ENCODE measurements at regions not wholly inside any gene's neighbourhood (a gene's known extent, or its start where the extent isn't known, plus 50 kb on each side); places are given as distances from the start of the nearest gene placed in this dataset.

DNA sequence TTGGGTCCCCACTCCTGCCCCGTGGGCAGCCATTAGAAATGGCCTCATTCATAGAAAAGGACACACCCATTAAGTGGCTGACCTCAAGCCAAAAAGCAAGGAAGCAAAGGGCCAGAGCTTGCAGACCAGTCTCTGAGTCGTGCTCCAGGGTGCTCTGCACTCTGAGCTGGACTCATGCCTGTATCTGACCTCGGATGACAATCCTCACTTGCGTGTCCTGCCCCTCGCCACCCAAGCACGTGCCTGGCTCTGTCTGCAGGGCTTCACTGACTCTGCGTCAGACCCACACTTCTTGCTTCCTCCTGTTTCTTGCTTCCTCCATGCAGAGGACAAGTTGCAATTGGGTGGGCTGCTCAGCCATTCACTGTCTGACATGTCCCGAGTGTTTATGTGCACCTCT, 138.8 kb downstream of the OAT start:
- H3K36me3 ChIP-seq, result no peaks in the 10 kb centered on the region
- no peak overlapping the region for H3K4me3 ChIP-seq
- H3K9me3 ChIP-seq, result no peaks in the 10 kb centered on the region
- no peak overlapping the region for H3K27ac ChIP-seq
- no peaks in the 10 kb centered on the region for H3K27me3 ChIP-seq
- H3K4me1 ChIP-seq, result no peaks in the 10 kb centered on the region
- no peak for DNase-seq (ENCODE audit: extremely low spot score in 2 of 2)
- TF ChIP-seq POLR2A (IDR thresholded peaks at IDR 0.05) (no peak), POLR2AphosphoS5 (IDR thresholded peaks at IDR 0.05; ENCODE audit: insufficient read depth in 1 of 2, low read depth in 1 of 2) (no peak)
- TF ChIP-seq, protein P1, sequence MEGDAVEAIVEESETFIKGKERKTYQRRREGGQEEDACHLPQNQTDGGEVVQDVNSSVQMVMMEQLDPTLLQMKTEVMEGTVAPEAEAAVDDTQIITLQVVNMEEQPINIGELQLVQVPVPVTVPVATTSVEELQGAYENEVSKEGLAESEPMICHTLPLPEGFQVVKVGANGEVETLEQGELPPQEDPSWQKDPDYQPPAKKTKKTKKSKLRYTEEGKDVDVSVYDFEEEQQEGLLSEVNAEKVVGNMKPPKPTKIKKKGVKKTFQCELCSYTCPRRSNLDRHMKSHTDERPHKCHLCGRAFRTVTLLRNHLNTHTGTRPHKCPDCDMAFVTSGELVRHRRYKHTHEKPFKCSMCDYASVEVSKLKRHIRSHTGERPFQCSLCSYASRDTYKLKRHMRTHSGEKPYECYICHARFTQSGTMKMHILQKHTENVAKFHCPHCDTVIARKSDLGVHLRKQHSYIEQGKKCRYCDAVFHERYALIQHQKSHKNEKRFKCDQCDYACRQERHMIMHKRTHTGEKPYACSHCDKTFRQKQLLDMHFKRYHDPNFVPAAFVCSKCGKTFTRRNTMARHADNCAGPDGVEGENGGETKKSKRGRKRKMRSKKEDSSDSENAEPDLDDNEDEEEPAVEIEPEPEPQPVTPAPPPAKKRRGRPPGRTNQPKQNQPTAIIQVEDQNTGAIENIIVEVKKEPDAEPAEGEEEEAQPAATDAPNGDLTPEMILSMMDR (IDR thresholded peaks at IDR 0.05), result no peak
- intact Hi-C loops (cut with DNase I), result no loop called here

DNA sequence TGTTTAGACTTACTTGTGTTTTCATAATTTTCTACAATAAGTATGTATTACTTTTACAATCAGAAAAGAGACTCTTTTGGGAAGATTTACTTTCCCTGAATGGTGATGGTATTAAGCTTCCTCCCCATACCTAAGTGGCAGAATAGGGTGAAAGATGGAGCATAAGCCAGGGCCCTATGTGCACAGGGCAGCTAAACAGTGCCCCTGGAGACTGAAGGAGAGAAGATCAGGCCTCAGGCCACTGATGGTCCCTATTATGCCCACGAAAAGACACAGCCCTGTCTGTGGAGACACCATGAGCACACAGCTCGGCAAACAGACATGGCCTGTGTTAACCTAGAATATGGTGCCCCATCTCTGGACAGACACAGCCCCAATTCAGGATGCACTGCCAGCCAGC, 139.4 kb downstream of the OAT start:
- no peaks in the 10 kb centered on the region for H3K4me1 ChIP-seq
- H3K4me3 ChIP-seq, result no peak overlapping the region
- H3K36me3 ChIP-seq, result no peaks in the 10 kb centered on the region
- TF ChIP-seq POLR2AphosphoS5 (IDR thresholded peaks at IDR 0.05; ENCODE audit: insufficient read depth in 1 of 2, low read depth in 1 of 2), result no peak
- TF ChIP-seq, protein P1 (IDR thresholded peaks at IDR 0.05), result no peak
- no peak for TF ChIP-seq POLR2A (IDR thresholded peaks at IDR 0.05)
- DNase-seq (ENCODE audit: extremely low spot score in 2 of 2), result no peak
- no peak overlapping the region for H3K27ac ChIP-seq
- H3K27me3 ChIP-seq, result no peaks in the 10 kb centered on the region
- no peaks in the 10 kb centered on the region for H3K9me3 ChIP-seq
- intact Hi-C loops (cut with DNase I), result no loop called here

GRCh38 chr10:124278356-124278755, 140.4 kb downstream of the OAT start:
- no peak overlapping the region for H3K4me3 ChIP-seq
- intact Hi-C loops (cut with DNase I), result no loop called here
- H3K9me3 ChIP-seq, result peaks cover under 1% of the 10 kb centered on the region

DNA sequence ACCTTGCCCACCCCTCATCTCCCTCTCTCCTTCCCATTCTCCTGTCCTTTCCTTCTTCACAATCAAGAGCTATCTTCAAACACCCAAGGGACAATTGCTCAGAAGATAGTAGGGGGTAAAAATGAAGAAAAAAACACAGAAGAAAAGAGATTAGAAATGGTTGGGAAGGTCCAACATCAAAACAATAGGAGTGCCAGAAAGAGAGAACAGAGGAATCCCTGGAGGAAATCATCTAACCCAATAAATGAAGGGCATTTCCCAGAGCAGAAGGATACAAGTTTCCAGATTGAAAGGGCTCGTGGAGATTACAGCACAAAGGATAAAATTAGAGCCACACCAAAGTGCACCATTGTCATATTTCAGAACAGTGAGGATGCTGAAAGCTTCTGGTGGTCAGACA, 145.6 kb downstream of the OAT start:
- Histone ChIP-seq H3K27me3 (no peaks in the 10 kb centered on the region), H3K36me3 (no peaks in the 10 kb centered on the region), H3K4me1 (no peaks in the 10 kb centered on the region), H3K27ac (no peak overlapping the region), H3K4me3 (no peak overlapping the region), H3K9me3 (peaks cover 14% of the 10 kb centered on the region)
- TF ChIP-seq POLR2A (IDR thresholded peaks at IDR 0.05) (no peak), POLR2AphosphoS5 (IDR thresholded peaks at IDR 0.05; ENCODE audit: insufficient read depth in 1 of 2, low read depth in 1 of 2) (no peak)
- TF ChIP-seq, protein P1 (IDR thresholded peaks at IDR 0.05), result no peak
- no peak for DNase-seq (ENCODE audit: extremely low spot score in 2 of 2)
- intact Hi-C loops (cut with DNase I), result no loop called here

More at GRCh38 chr10:124278356-124278755, 140.4 kb downstream of the OAT start:
- H3K36me3 ChIP-seq, result no peaks in the 10 kb centered on the region
- TF ChIP-seq, protein P1 (IDR thresholded peaks at IDR 0.05), result no peak
- TF ChIP-seq POLR2A (IDR thresholded peaks at IDR 0.05) (no peak), POLR2AphosphoS5 (IDR thresholded peaks at IDR 0.05; ENCODE audit: insufficient read depth in 1 of 2, low read depth in 1 of 2) (no peak)
- H3K27ac ChIP-seq, result no peak overlapping the region
- H3K27me3 ChIP-seq, result no peaks in the 10 kb centered on the region
- no peaks in the 10 kb centered on the region for H3K4me1 ChIP-seq
- no peak for DNase-seq (ENCODE audit: extremely low spot score in 2 of 2)

DNA sequence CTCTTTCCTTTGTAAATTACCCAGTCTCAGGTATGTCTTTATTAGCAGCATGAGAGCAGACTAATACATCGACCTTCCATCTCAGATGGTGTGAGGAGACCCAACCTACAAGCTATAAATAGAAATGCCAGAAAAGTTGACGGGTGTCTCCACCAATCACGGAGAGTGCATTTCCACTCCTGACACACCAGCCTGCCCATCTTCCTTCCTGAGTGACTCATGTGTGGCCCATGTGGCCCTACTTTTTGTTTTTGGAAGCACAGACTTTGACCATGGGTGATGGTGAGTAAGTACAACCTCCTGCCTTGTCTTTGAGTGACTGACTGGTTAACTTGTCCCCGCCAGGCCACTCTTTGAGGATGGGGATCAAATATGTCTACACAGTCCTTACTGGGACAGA, 147.0 kb downstream of the OAT start:
- Histone ChIP-seq H3K27ac (no peak overlapping the region), H3K9me3 (peaks cover 14% of the 10 kb centered on the region), H3K36me3 (no peaks in the 10 kb centered on the region), H3K27me3 (no peaks in the 10 kb centered on the region), H3K4me1 (no peaks in the 10 kb centered on the region), H3K4me3 (no peak overlapping the region)
- no peak for DNase-seq (ENCODE audit: extremely low spot score in 2 of 2)
- TF ChIP-seq POLR2A (IDR thresholded peaks at IDR 0.05) (no peak), POLR2AphosphoS5 (IDR thresholded peaks at IDR 0.05; ENCODE audit: insufficient read depth in 1 of 2, low read depth in 1 of 2) (no peak)
- TF ChIP-seq, protein P1 (IDR thresholded peaks at IDR 0.05), result no peak
- intact Hi-C loops (cut with DNase I), result no loop called here
